HUES6 (cell line): ENCODE measurements at regions not wholly inside any gene's neighbourhood (a gene's known extent, or its start where the extent isn't known, plus 50 kb on each side); places are given as distances from the start of the nearest gene placed in this dataset.
"Not testable (repeated sequence)": the region's sequence is repeated elsewhere in the genome, so short reads cannot be mapped to it uniquely, and the experiment has no call there.

Experiments
- H3K27ac ChIP-seq: 2 replicates; pipeline ENCODE4 v1.7.0; 2013; ENCODE audit warnings: low read depth, mild to moderate bottlenecking, low read length, inconsistent platforms
- H3K27me3 ChIP-seq: 2 replicates; pipeline ENCODE4 v1.6.1; 2013; ENCODE audit warnings: low read length; ENCODE audit not compliant: control insufficient read depth, insufficient read depth
- H3K36me3 ChIP-seq: 2 replicates; pipeline ENCODE4 v1.6.1; 2013; ENCODE audit warnings: low read length; ENCODE audit not compliant: control insufficient read depth, insufficient read depth
- H3K4me1 ChIP-seq: 2 replicates; pipeline ENCODE4 v1.6.1; 2013; ENCODE audit warnings: low read length; ENCODE audit not compliant: control insufficient read depth, insufficient read depth
- H3K4me3 ChIP-seq: 2 replicates; pipeline ENCODE4 v1.5.1; 2013; ENCODE audit warnings: low read depth, low read length
- H3K9ac ChIP-seq: one replicate; pipeline ENCODE4 v1.6.1; 2013; ENCODE audit warnings: mild to moderate bottlenecking, low read length
- H3K9me3 ChIP-seq: 2 replicates; pipeline ENCODE4 v1.6.1; 2013; ENCODE audit warnings: low read depth, low read length; ENCODE audit not compliant: control insufficient read depth, insufficient read depth

- Histone ChIP-seq H3K27me3 (no peaks in the 10 kb centered on the region), H3K9me3 (no peaks in the 10 kb centered on the region), H3K36me3 (no peaks in the 10 kb centered on the region), H3K4me1 (no peaks in the 10 kb centered on the region), H3K9ac (no peak overlapping the region), H3K4me3 (no peak overlapping the region), H3K27ac (no peak overlapping the region)
Observed at GRCh38 chr6:85323435-85324040, 126.3 kb upstream of the NT5E start.

- Histone ChIP-seq H3K36me3 (no peaks in the 10 kb centered on the region), H3K4me1 (no peaks in the 10 kb centered on the region), H3K9me3 (peaks cover 8% of the 10 kb centered on the region), H3K9ac (no peak overlapping the region), H3K4me3 (no peak overlapping the region), H3K27ac (no peak overlapping the region), H3K27me3 (no peaks in the 10 kb centered on the region)
Observed at GRCh38 chr6:85322446-85323105, 127.3 kb upstream of the NT5E start.

GRCh38 chr6:85321906-85322305 is 128.0 kb upstream of the NT5E start:
- H3K27me3 ChIP-seq = no peaks in the 10 kb centered on the region
- H3K36me3 ChIP-seq = no peaks in the 10 kb centered on the region
- H3K4me3 ChIP-seq = no peak overlapping the region
- H3K27ac ChIP-seq = no peak overlapping the region
- peaks cover 12% of the 10 kb centered on the region for H3K9me3 ChIP-seq
- no peaks in the 10 kb centered on the region for H3K4me1 ChIP-seq
- H3K9ac ChIP-seq = no peak overlapping the region

- Histone ChIP-seq H3K27ac (no peak overlapping the region), H3K27me3 (no peaks in the 10 kb centered on the region), H3K4me1 (no peaks in the 10 kb centered on the region)
Observed at GRCh38 chr6:85314586-85314985, 135.3 kb upstream of the NT5E start.

GRCh38 chr6:85300581-85300980 is 149.3 kb upstream of the NT5E start:
- peaks cover 2% of the 10 kb centered on the region; the same call in 1 of the 2 replicates for H3K27me3 ChIP-seq
- no peaks in the 10 kb centered on the region for H3K4me1 ChIP-seq
- no peak overlapping the region for H3K27ac ChIP-seq
- H3K36me3 ChIP-seq = no peaks in the 10 kb centered on the region
- H3K9ac ChIP-seq = no peak overlapping the region
- H3K4me3 ChIP-seq = no peak overlapping the region
- H3K9me3 ChIP-seq = no peaks in the 10 kb centered on the region

More at GRCh38 chr6:85314586-85314985, 135.3 kb upstream of the NT5E start:
- H3K4me3 ChIP-seq = no peak overlapping the region
- H3K9ac ChIP-seq = no peak overlapping the region
- H3K9me3 ChIP-seq = peaks cover 17% of the 10 kb centered on the region
- H3K36me3 ChIP-seq = no peaks in the 10 kb centered on the region

- Histone ChIP-seq H3K27me3 (peaks cover 4% of the 10 kb centered on the region; the same call in 1 of the 2 replicates), H3K9ac (no peak overlapping the region)
Observed at GRCh38 chr6:85298553-85298952, 151.3 kb upstream of the NT5E start.

GRCh38 chr6:85291326-85291725 is 158.6 kb upstream of the NT5E start:
- Histone ChIP-seq H3K36me3 (no peaks in the 10 kb centered on the region), H3K4me1 (no peaks in the 10 kb centered on the region), H3K9me3 (0 out of 2 replicates have a peak, but pooled peaks cover 4% of the 10 kb centered on the region), H3K4me3 (no peak overlapping the region), H3K27me3 (peaks cover 4% of the 10 kb centered on the region; the same call in 1 of the 2 replicates), H3K27ac (no peak overlapping the region), H3K9ac (no peak overlapping the region)

More at GRCh38 chr6:85298553-85298952, 151.3 kb upstream of the NT5E start:
- Histone ChIP-seq H3K9me3 (no peaks in the 10 kb centered on the region), H3K36me3 (no peaks in the 10 kb centered on the region), H3K27ac (no peak overlapping the region), H3K4me3 (no peak overlapping the region), H3K4me1 (no peaks in the 10 kb centered on the region)

- Histone ChIP-seq H3K27me3 (no peaks in the 10 kb centered on the region), H3K36me3 (no peaks in the 10 kb centered on the region), H3K4me3 (no peak overlapping the region), H3K4me1 (no peaks in the 10 kb centered on the region), H3K9ac (no peak overlapping the region), H3K9me3 (0 out of 2 replicates have a peak, but pooled peaks cover 4% of the 10 kb centered on the region), H3K27ac (no peak overlapping the region)
Observed at GRCh38 chr6:85287654-85288053, 162.2 kb upstream of the NT5E start.

- Histone ChIP-seq H3K9me3 (0 out of 2 replicates have a peak, but pooled peaks cover 4% of the 10 kb centered on the region), H3K4me1 (no peaks in the 10 kb centered on the region), H3K36me3 (no peaks in the 10 kb centered on the region), H3K27me3 (no peaks in the 10 kb centered on the region), H3K4me3 (no peak overlapping the region), H3K27ac (no peak overlapping the region), H3K9ac (no peak overlapping the region)
Observed at GRCh38 chr6:85287158-85287557, 162.7 kb upstream of the NT5E start.

- H3K27ac ChIP-seq, H3K4me1 ChIP-seq, H3K4me3 ChIP-seq, H3K36me3 ChIP-seq, H3K9me3 ChIP-seq, H3K27me3 ChIP-seq, H3K9ac ChIP-seq: not testable (repeated sequence)
Observed at GRCh38 chr6:85286507-85286906, 163.4 kb upstream of the NT5E start.

GRCh38 chr6:85285934-85286333 is 163.9 kb upstream of the NT5E start:
- Histone ChIP-seq H3K9ac (no peak overlapping the region), H3K4me3 (no peak overlapping the region), H3K27me3 (no peaks in the 10 kb centered on the region), H3K27ac (no peak overlapping the region), H3K36me3 (no peaks in the 10 kb centered on the region), H3K9me3 (0 out of 2 replicates have a peak, but pooled peaks cover 4% of the 10 kb centered on the region), H3K4me1 (no peaks in the 10 kb centered on the region)
